ENCODE measurements at regions not wholly inside any gene's neighbourhood (a gene's known extent, or its start where the extent isn't known, plus 50 kb on each side); places are given as distances from the start of the nearest gene placed in this dataset.

DNA sequence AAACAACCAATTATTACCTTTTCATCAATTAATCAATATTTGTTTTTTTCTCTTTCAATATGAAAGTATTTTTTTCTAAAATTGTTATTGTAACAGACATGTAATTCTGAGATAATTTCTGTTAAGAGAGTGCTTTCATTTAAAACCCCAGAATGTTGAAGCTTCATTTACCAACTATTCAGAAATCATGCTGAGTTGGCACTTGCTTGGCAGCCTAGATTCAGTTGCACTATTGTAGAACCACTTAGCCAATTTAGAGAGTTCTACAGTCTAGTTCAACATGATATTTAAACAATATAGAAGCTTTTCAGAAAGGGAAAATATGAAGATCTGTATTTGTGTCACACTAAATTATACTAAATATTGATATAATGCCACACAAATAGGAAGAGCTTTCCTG lies 56.1 kb upstream of the NKAIN2 start:
- DNase-seq (ENCODE audit: low read depth in 1 of 2, low spot score in 1 of 2): no peak
- Histone ChIP-seq H3K27ac (replicated peaks) (no peak overlapping the region), H3K4me3 (replicated peaks; ENCODE audit: insufficient read depth, low read length) (no peak overlapping the region), H3K27me3 (ENCODE audit: insufficient read depth, poor library complexity, severe bottlenecking) (no peaks in the 10 kb centered on the region)
- TF ChIP-seq GABPA (IDR thresholded peaks at IDR 0.05; ENCODE audit: low read depth): no peak
- TF ChIP-seq REST (IDR thresholded peaks at IDR 0.05; ENCODE audit: insufficient replicate concordance, low read depth): no peak
- TF ChIP-seq, protein P1, sequence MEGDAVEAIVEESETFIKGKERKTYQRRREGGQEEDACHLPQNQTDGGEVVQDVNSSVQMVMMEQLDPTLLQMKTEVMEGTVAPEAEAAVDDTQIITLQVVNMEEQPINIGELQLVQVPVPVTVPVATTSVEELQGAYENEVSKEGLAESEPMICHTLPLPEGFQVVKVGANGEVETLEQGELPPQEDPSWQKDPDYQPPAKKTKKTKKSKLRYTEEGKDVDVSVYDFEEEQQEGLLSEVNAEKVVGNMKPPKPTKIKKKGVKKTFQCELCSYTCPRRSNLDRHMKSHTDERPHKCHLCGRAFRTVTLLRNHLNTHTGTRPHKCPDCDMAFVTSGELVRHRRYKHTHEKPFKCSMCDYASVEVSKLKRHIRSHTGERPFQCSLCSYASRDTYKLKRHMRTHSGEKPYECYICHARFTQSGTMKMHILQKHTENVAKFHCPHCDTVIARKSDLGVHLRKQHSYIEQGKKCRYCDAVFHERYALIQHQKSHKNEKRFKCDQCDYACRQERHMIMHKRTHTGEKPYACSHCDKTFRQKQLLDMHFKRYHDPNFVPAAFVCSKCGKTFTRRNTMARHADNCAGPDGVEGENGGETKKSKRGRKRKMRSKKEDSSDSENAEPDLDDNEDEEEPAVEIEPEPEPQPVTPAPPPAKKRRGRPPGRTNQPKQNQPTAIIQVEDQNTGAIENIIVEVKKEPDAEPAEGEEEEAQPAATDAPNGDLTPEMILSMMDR (IDR thresholded peaks at IDR 0.05; ENCODE audit: insufficient read depth, low read length): no peak
- TF ChIP-seq POLR2AphosphoS5 (IDR thresholded peaks at IDR 0.05; ENCODE audit: low read depth): no peak
- TF ChIP-seq SPI1 (IDR thresholded peaks at IDR 0.05; ENCODE audit: borderline replicate concordance, low read depth): no peak

DNA sequence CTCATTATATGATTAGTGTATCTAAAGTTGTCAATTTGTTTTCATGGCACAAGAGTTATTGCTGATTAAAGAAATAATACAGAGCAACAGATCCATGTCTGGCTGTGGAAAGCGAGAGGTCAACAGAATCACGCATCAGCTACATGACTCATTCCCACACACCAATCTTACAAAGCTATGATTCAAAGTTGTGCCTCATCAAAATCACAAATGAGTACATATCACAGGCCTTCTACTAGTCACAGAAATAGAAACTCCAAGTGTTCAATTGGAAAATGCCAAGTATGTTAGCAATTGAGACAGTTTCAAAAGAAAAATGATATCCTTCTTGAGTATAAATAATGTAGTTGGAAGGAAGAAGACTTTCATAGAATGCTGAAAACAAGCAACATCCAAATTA lies 57.8 kb upstream of the NKAIN2 start:
- Histone ChIP-seq H3K27ac (replicated peaks) (no peak overlapping the region), H3K27me3 (ENCODE audit: insufficient read depth, poor library complexity, severe bottlenecking) (no peaks in the 10 kb centered on the region), H3K4me3 (replicated peaks; ENCODE audit: insufficient read depth, low read length) (no peak overlapping the region)
- TF ChIP-seq POLR2AphosphoS5 (IDR thresholded peaks at IDR 0.05; ENCODE audit: low read depth): no peak
- TF ChIP-seq, protein P1 (IDR thresholded peaks at IDR 0.05; ENCODE audit: insufficient read depth, low read length): no peak
- TF ChIP-seq REST (IDR thresholded peaks at IDR 0.05; ENCODE audit: insufficient replicate concordance, low read depth): no peak
- TF ChIP-seq SPI1 (IDR thresholded peaks at IDR 0.05; ENCODE audit: borderline replicate concordance, low read depth): no peak
- TF ChIP-seq GABPA (IDR thresholded peaks at IDR 0.05; ENCODE audit: low read depth): no peak
- no peak for DNase-seq (ENCODE audit: low read depth in 1 of 2, low spot score in 1 of 2)

DNA sequence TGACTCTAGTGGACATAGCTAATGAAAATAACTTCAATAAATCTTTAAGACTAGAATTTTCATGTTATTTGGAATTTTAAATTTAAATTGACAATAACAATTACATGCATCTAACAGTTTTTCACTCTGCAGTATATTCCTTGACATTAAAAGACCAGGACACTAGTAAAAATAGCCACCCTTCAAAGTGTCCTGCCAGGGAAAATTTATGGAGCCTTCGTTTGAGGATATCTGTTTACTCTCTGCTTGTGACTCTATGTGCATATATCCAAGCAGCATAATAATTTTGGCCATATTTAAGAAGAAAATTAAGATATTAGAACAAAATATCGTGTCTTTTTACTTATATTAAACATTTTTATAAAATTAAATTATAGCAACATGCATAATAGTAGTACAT lies 58.8 kb upstream of the NKAIN2 start:
- Histone ChIP-seq H3K27me3 (ENCODE audit: insufficient read depth, poor library complexity, severe bottlenecking) (no peaks in the 10 kb centered on the region), H3K27ac (replicated peaks) (no peak overlapping the region), H3K4me3 (replicated peaks; ENCODE audit: insufficient read depth, low read length) (no peak overlapping the region)
- DNase-seq (ENCODE audit: low read depth in 1 of 2, low spot score in 1 of 2): no peak
- TF ChIP-seq SPI1 (IDR thresholded peaks at IDR 0.05; ENCODE audit: borderline replicate concordance, low read depth) (no peak), GABPA (IDR thresholded peaks at IDR 0.05; ENCODE audit: low read depth) (no peak), REST (IDR thresholded peaks at IDR 0.05; ENCODE audit: insufficient replicate concordance, low read depth) (no peak), POLR2AphosphoS5 (IDR thresholded peaks at IDR 0.05; ENCODE audit: low read depth) (no peak)
- TF ChIP-seq, protein P1 (IDR thresholded peaks at IDR 0.05; ENCODE audit: insufficient read depth, low read length): no peak
